IMR-90 (cell line): ENCODE measurements at regions not wholly inside any gene's neighbourhood (a gene's known extent, or its start where the extent isn't known, plus 50 kb on each side); places are given as distances from the start of the nearest gene placed in this dataset.

Experiments used
- ATAC-seq: fragments of 200-7000 bp; cut with Tn5 transposase; 2 replicates; pipeline ENCODE4 v1.9.1; 2020; ENCODE audit warnings: low read depth, mild to moderate bottlenecking, moderate library complexity
- BruUV-seq: library from RNA; stranded (reverse); fragments of 400-500 nt; replicated peaks from 2 replicates; lab custom pipeline; 2021; lab: Mats Ljungman, UMichigan
- CTCF ChIA-PET: fragments of 300-600 bp; formaldehyde crosslinking; extraction: SDS; loops from one replicate; lab custom pipeline; 2021; ENCODE audit warnings: antibody characterized with exemption; lab: Yijun Ruan, JAX
- POLR2A ChIA-PET: fragments of 300-600 bp; sonication (Branson Sonifier 250); formaldehyde crosslinking; loops from one replicate; lab custom pipeline; 2022; ENCODE audit warnings: antibody characterized with exemption; ENCODE audit not compliant: unreplicated experiment; lab: Charles Lee
- DNase-seq: peaks from one replicate; pipeline ENCODE4 v3.0.0; 2013
- H2AFZ ChIP-seq: replicated peaks from 2 replicates; pipeline ENCODE3; 2013; ENCODE audit warnings: low read length, mild to moderate bottlenecking; ENCODE audit not compliant: poor library complexity
- H2AK5ac ChIP-seq: 2 replicates; pipeline ENCODE4 v1.6.1; 2013; ENCODE audit warnings: low read depth, low read length, inconsistent platforms
- H2AK9ac ChIP-seq: replicated peaks from 2 replicates; pipeline ENCODE3; 2013; ENCODE audit warnings: mild to moderate bottlenecking, low read depth, low read length, moderate library complexity; ENCODE audit not compliant: poor library complexity
- H2BK120ac ChIP-seq: 2 replicates; pipeline ENCODE4 v1.6.1; 2013; ENCODE audit warnings: low read depth, low read length, inconsistent platforms
- H2BK15ac ChIP-seq: 3 replicates; pipeline ENCODE4 v1.6.1; 2013; ENCODE audit warnings: low read depth, low read length, inconsistent platforms
- H2BK20ac ChIP-seq: 2 replicates; pipeline ENCODE4 v1.6.1; 2013; ENCODE audit warnings: low read depth, mild to moderate bottlenecking, inconsistent platforms, low read length, moderate library complexity
- H2BK5ac ChIP-seq: 2 replicates; pipeline ENCODE4 v1.6.1; 2013; ENCODE audit warnings: mild to moderate bottlenecking, low read depth, low read length, inconsistent platforms; ENCODE audit not compliant: poor library complexity, severe bottlenecking
- H3K14ac ChIP-seq: replicated peaks from 2 replicates; pipeline ENCODE4 v1.6.1; 2013; ENCODE audit warnings: low read depth, low read length, inconsistent platforms
- H3K18ac ChIP-seq: 2 replicates; pipeline ENCODE4 v1.6.1; 2013; ENCODE audit warnings: low read depth, low read length, control low read depth
- H3K23ac ChIP-seq: 2 replicates; pipeline ENCODE4 v1.6.1; 2013; ENCODE audit warnings: low read depth, low read length, inconsistent platforms
- H3K27ac ChIP-seq: 2 replicates; pipeline ENCODE4 v1.5.1; 2013; ENCODE audit warnings: mild to moderate bottlenecking, control low read depth, low read length; ENCODE audit not compliant: insufficient read depth
- H3K27me3 ChIP-seq: 2 replicates; pipeline ENCODE4 v1.6.1; 2013; ENCODE audit warnings: low read length; ENCODE audit not compliant: control insufficient read depth, insufficient read depth
- H3K36me3 ChIP-seq: 2 replicates; pipeline ENCODE4 v1.6.1; 2013; ENCODE audit warnings: low read length, mixed read lengths; ENCODE audit not compliant: control insufficient read depth, insufficient read depth
- H3K4ac ChIP-seq: 2 replicates; pipeline ENCODE4 v1.6.1; 2013; ENCODE audit warnings: low read depth, low read length, inconsistent platforms
- H3K4me1 ChIP-seq: 2 replicates; pipeline ENCODE4 v1.6.1; 2013; ENCODE audit warnings: low read length, mixed read lengths; ENCODE audit not compliant: control insufficient read depth, insufficient read depth
- H3K4me2 ChIP-seq: 2 replicates; pipeline ENCODE4 v1.6.1; 2013; ENCODE audit warnings: low read depth, mild to moderate bottlenecking, control low read depth, low read length, moderate library complexity
- H3K4me3 ChIP-seq: 2 replicates; pipeline ENCODE4 v1.5.1; 2013; ENCODE audit warnings: low read depth, mild to moderate bottlenecking, control low read depth, low read length, moderate library complexity; ENCODE audit not compliant: insufficient read depth
- H3K56ac ChIP-seq: 2 replicates; pipeline ENCODE4 v1.6.1; 2013; ENCODE audit warnings: low read length, inconsistent platforms; ENCODE audit not compliant: insufficient read depth; ENCODE audit errors: extremely low read depth
- H3K79me1 ChIP-seq, 2 experiments: 2 replicates each; pipeline ENCODE4 v1.6.1; 2013; ENCODE audit warnings: low read length in 2 of 2, inconsistent platforms in 1 of 2, low read depth in 1 of 2
- H3K9ac ChIP-seq: 2 replicates; pipeline ENCODE4 v1.6.1; 2013; ENCODE audit warnings: low read depth, low read length, control low read depth
- H3K9me1 ChIP-seq: 2 replicates; pipeline ENCODE4 v1.6.1; 2013; ENCODE audit warnings: low read length, inconsistent platforms; ENCODE audit not compliant: insufficient read depth
- H3K9me3 ChIP-seq: 2 replicates; pipeline ENCODE4 v1.6.1; 2013; ENCODE audit warnings: low read length; ENCODE audit not compliant: control insufficient read depth, insufficient read depth
- H4K20me1 ChIP-seq: 2 replicates; pipeline ENCODE4 v1.6.1; 2013; ENCODE audit warnings: low read length, inconsistent platforms; ENCODE audit not compliant: insufficient read depth
- H4K5ac ChIP-seq: 2 replicates; pipeline ENCODE4 v1.6.1; 2013; ENCODE audit warnings: mild to moderate bottlenecking, low read depth, low read length, control low read depth
- H4K8ac ChIP-seq, 2 experiments: 2 replicates each; pipeline ENCODE4 v1.6.1; 2013; ENCODE audit warnings: low read depth in 2 of 2, low read length in 2 of 2, control low read depth in 1 of 2, inconsistent platforms in 1 of 2
- H4K91ac ChIP-seq: 2 replicates; pipeline ENCODE4 v1.6.1; 2013; ENCODE audit warnings: low read depth, low read length, inconsistent platforms; ENCODE audit not compliant: insufficient read depth
- MAFK ChIP-seq: IDR thresholded peaks from 2 replicates; pipeline ENCODE4 v1.6.1; 2012; ENCODE audit warnings: low read depth, low read length, improper control_type of control experiment
- RAD21 ChIP-seq: IDR thresholded peaks from 2 replicates; pipeline ENCODE4 v1.6.1; 2012; ENCODE audit warnings: low read length, improper control_type of control experiment
- dilution Hi-C: fragments of 300-500 bp; cut with HindIII; formaldehyde crosslinking; loops from one replicate; pipeline ENCODE4 v1.14.3; 2018; ENCODE audit warnings: low sequenced_read_pairs; ENCODE audit not compliant: unreplicated experiment
- in situ Hi-C: fragments of 300-500 bp; cut with MboI; formaldehyde crosslinking; loops from 3 replicates; pipeline ENCODE4 v1.14.3; 2019; ENCODE audit warnings: low sequenced_read_pairs, inconsistent platforms, mixed read lengths
- intact Hi-C: fragments of 100-400 bp; cut with micrococcal nuclease; formaldehyde crosslinking; loops from 2 replicates; pipeline ENCODE4 v1.10.0; 2022

DNA sequence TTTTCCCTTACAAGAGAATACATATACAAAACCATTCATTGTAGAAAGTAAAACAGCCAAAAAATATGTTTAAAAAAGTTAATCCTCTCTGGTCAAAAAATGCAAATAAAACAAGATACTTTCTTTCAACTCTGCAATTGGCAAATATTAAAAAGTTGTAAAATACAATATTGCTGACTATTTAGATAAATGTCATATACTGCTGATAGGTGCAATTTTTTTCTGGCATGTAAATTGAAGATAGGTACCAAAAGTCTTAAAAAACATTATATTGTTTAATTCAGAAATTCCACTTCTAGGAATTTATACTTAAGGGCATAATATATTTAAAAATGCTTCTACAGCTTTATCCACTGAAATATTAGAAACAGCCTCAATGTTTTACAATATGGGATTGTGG is 66.4 kb upstream of the TLL1 start:
- intact Hi-C loops, result no loop called here
- no peak for ATAC-seq
- Histone ChIP-seq H4K91ac (no peak overlapping the region), H4K8ac (no peak overlapping the region), H3K4me1 (no peaks in the 10 kb centered on the region), H3K27me3 (no peaks in the 10 kb centered on the region), H3K27ac (no peak overlapping the region), H2BK15ac (no peak overlapping the region), H2BK20ac (no peak overlapping the region), H3K9me1 (no peaks in the 10 kb centered on the region), H3K36me3 (no peaks in the 10 kb centered on the region), H3K18ac (no peak overlapping the region), H3K4me3 (no peak overlapping the region), H3K14ac (no peak overlapping the region), H3K9me3 (0 out of 2 replicates have a peak, but pooled peaks cover 2% of the 10 kb centered on the region), H2BK5ac (no peak overlapping the region), H2AK9ac (no peak overlapping the region), H3K79me1 (no peaks in the 10 kb centered on the region), H3K9ac (no peak overlapping the region), H3K56ac (no peak overlapping the region), H3K4me2 (no peak overlapping the region), H3K4ac (no peak overlapping the region), H2AK5ac (no peak overlapping the region), H2AFZ (no peak overlapping the region), H4K20me1 (no peaks in the 10 kb centered on the region), H3K23ac (no peak overlapping the region), H4K5ac (no peak overlapping the region), H2BK120ac (no peak overlapping the region)
- POLR2A ChIA-PET, result no interaction called here
- DNase-seq, result no peak
- peak; percentile 77 for TF ChIP-seq MAFK
- no peak for TF ChIP-seq RAD21
- no TSS peak for BruUV-seq
- CTCF ChIA-PET, result no interaction called here
- in situ Hi-C loops, result no loop called here
- dilution Hi-C loops, result no loop called here
